Heart left ventricle (tissue), 16 donors: ENCODE measurements at regions not wholly inside any gene's neighbourhood (a gene's known extent, or its start where the extent isn't known, plus 50 kb on each side); places are given as distances from the start of the nearest gene placed in this dataset.

Experiments used
- ATAC-seq, 4 donors: fragments of 200-7000 bp; cut with Tn5 transposase; one replicate each; pipeline ENCODE4 v1.9.1; 2020 to 2022; ENCODE audit warnings: moderate library complexity in 4 of 4, mild to moderate bottlenecking in 3 of 4, moderate number of reproducible peaks in 1 of 4
- DNase-seq, 5 donors: peaks; one replicate each; pipeline ENCODE4 v3.0.0-alpha.2; 2020
- H3K27ac ChIP-seq, 12 donors: fragments of 200-600 bp; sonication (generic) in 4 of 12; one replicate each; pipeline versions ENCODE4 v1.5.0 to v1.8.0; 2016 to 2022; ENCODE audit warnings: mild to moderate bottlenecking in 2 of 12
- H3K27me3 ChIP-seq, 9 donors: fragments of 200-600 bp; sonication (generic) in 2 of 9; one replicate each; pipeline versions ENCODE4 v1.5.1 to v1.8.0; 2016 to 2022; ENCODE audit warnings: mild to moderate bottlenecking in 3 of 9
- H3K36me3 ChIP-seq, 9 donors: fragments of 200-600 bp; sonication (generic) in 2 of 9; one replicate each; pipeline versions ENCODE4 v1.5.0 to v1.8.0; 2018 to 2022; ENCODE audit warnings: mild to moderate bottlenecking in 2 of 9
- H3K4me1 ChIP-seq, 12 donors: fragments of 200-600 bp; sonication (generic) in 4 of 12; one replicate each; pipeline versions ENCODE4 v1.5.0 to v1.8.0; 2016 to 2022; ENCODE audit warnings: mild to moderate bottlenecking in 3 of 12
- H3K4me3 ChIP-seq, 12 donors: fragments of 200-600 bp; sonication (generic) in 4 of 12; one replicate each; pipeline versions ENCODE4 v1.5.0 to v1.8.0; 2017 to 2022; ENCODE audit warnings: mild to moderate bottlenecking in 9 of 12, moderate library complexity in 4 of 12
- H3K9me3 ChIP-seq, 12 donors: fragments of 200-600 bp; sonication (generic) in 4 of 12; one replicate each; pipeline versions ENCODE4 v1.5.0 to v1.8.0; 2016 to 2022; ENCODE audit warnings: mild to moderate bottlenecking in 1 of 12
- CTCF ChIP-seq, 12 donors: fragments of 200-600 bp; sonication (generic) in 4 of 12; IDR thresholded peaks; one replicate each; pipeline versions ENCODE4 v1.5.0 to v1.8.0; 2018 to 2022; ENCODE audit warnings: antibody characterized with exemption in 12 of 12, mild to moderate bottlenecking in 5 of 12
- POLR2A ChIP-seq, 2 donors: fragments of 450-650 bp; IDR thresholded peaks; one replicate each; pipeline ENCODE4 v1.6.1; 2017; ENCODE audit warnings: antibody characterized with exemption in 2 of 2, mild to moderate bottlenecking in 2 of 2, moderate library complexity in 2 of 2
- WGBS, 4 donors: extraction: QIAGEN DNeasy Blood & Tissue Kit in 2 of 4; methylation state at CpG; one replicate each; pipeline versions ENCODE4 v1.1.5 to v1.1.7; 2013 to 2018; 5-methylcytosine and 5-hydroxymethylcytosine counted together
- intact Hi-C, 10 donors: fragments of 100-400 bp; cut with DNase I; formaldehyde crosslinking; loops; one replicate each; pipeline versions ENCODE4 v1.11.1 to v1.14.2; 2022
- donor health status: ischemic (EF 13 %, LVEDD 7.1; RV severe dilation, severe dysfunction).
- donor health status: healthy with polysubstance abuse.
- donor health status: DM: no; HTN: yes; CAD: no.
- donor health status: DM: no; HTN: no; CAD: no.
- donor health status: ischemic (EF 25% LVEDD 6.9; RV normal size, moderate dysfunction).
- donor health status: ischemic (EF 25% LVEDD 5.7; RV mildly dilated, moderate dysfunction).
- donor health status: healthy.
- donor health status: DM: yes; HTN: yes; CAD: no.
- donor health status: ischemic (EF 35%, LVEDD 5.7; RV mildly dilated, moderate dysfunction).
- donor health status: nonischemic (EF 11% LVEDD 7.7; RV severe dilation, severe dysfunction).
- donor health status: DM: yes; HTN: yes; CAD: no.
- donor health status: PGD.
- donor health status: ischemic (EF 29% LVEDD 5.4; RV normal size, mild dysfunction).
- donor health status: nonischemic (EF 23%, LVEDD 6.1; RV moderate dilation, normal function).

- intact Hi-C loops: loop anchor here in 1 of 10 donors (10.0 kb wide), 1 partner anchor 267 kb away; no protein-coding TSS in a partner anchor
- TF ChIP-seq POLR2A (IDR thresholded peaks at IDR 0.05): no peak
- no peak for TF ChIP-seq CTCF (IDR thresholded peaks at IDR 0.05)
- Histone ChIP-seq H3K27ac (no peak overlapping the region), H3K27me3 (no peaks in the 10 kb centered on the region), H3K9me3 (no peaks in the 10 kb centered on the region), H3K4me1 (peaks cover 0 to 12% (median 2%) of the 10 kb centered on the region in 12 donors), H3K36me3 (peaks cover 0 to 15% (median 0%) of the 10 kb centered on the region in 9 donors), H3K4me3 (no peak overlapping the region)
- no peak for ATAC-seq
- 69 to 74% (median 71%) methylated on average over 3 of the region's 3 CpGs for WGBS, 4 donors
- no peak for DNase-seq
Observed at GRCh38 chr3:64801856-64802255, 114.1 kb upstream of the ADAMTS9 start.

GRCh38 chr3:64799606-64800005 is 111.8 kb upstream of the ADAMTS9 start:
- peaks cover 0 to 13% (median 0%) of the 10 kb centered on the region in 9 donors for H3K36me3 ChIP-seq
- WGBS, 4 donors: 92 to 94% (median 93%) methylated on average over 8 of the region's 8 CpGs
- H3K27ac ChIP-seq: no peak overlapping the region
- ATAC-seq (no peak), DNase-seq (no peak)
- H3K4me3 ChIP-seq: no peak overlapping the region
- no peaks in the 10 kb centered on the region for H3K9me3 ChIP-seq
- TF ChIP-seq CTCF (IDR thresholded peaks at IDR 0.05): no peak
- no peak for TF ChIP-seq POLR2A (IDR thresholded peaks at IDR 0.05)
- intact Hi-C loops: loop anchor here in 2 of 10 donors (10.0 kb wide), 2 partner anchors 105 to 265 kb away; no protein-coding TSS in a partner anchor
- no peaks in the 10 kb centered on the region for H3K27me3 ChIP-seq
- peaks cover 0 to 13% (median 3%) of the 10 kb centered on the region in 12 donors for H3K4me1 ChIP-seq

- DNase-seq: peak in 3 of 5 donors; percentile 31 to 66 (median 45)
- intact Hi-C loops: loop anchor here in 1 of 10 donors (10.0 kb wide), 1 partner anchor 106 kb away; no protein-coding TSS in a partner anchor
Observed at GRCh38 chr3:64798316-64798715, 110.5 kb upstream of the ADAMTS9 start.

More at GRCh38 chr3:64798316-64798715, 110.5 kb upstream of the ADAMTS9 start:
- TF ChIP-seq POLR2A (IDR thresholded peaks at IDR 0.05) (no peak), CTCF (IDR thresholded peaks at IDR 0.05) (no peak)
- Histone ChIP-seq H3K4me3 (no peak overlapping the region), H3K27ac (no peak overlapping the region), H3K4me1 (peaks cover 0 to 13% (median 3%) of the 10 kb centered on the region in 12 donors), H3K36me3 (peaks cover 0 to 12% (median 0%) of the 10 kb centered on the region in 9 donors), H3K9me3 (no peaks in the 10 kb centered on the region), H3K27me3 (no peaks in the 10 kb centered on the region)
- peak in 2 of 4 donors; percentile 64 to 66 for ATAC-seq
- 50 to 78% (median 65%) methylated on average over 5 of the region's 5 CpGs for WGBS, 4 donors
